ENCODE measurements at regions not wholly inside any gene's neighbourhood (a gene's known extent, or its start where the extent isn't known, plus 50 kb on each side); places are given as distances from the start of the nearest gene placed in this dataset.

DNA sequence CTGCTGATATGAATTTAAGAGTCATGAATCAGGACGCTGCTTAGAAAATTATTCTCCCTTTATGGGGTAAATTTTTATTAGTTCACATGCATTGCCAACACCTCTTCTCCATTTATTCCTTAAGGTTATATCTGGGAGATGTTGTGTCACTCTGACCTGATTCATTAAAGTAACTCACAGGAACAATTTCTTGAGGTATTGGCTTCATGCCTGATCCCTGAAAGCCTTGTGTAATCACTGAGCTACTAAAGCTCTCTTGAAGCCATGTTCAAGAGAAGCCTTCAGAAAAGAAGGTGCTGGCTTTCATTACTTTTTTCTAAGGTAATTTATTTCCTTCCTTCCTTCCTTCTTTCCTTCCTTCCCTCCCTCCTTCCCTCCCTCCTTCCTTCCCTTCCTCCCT, 420.6 kb downstream of the RAB38 start:
- no peak overlapping the region for H3K4me3 ChIP-seq (ENCODE audit: low read depth, low read length)
- TF ChIP-seq, protein P1, sequence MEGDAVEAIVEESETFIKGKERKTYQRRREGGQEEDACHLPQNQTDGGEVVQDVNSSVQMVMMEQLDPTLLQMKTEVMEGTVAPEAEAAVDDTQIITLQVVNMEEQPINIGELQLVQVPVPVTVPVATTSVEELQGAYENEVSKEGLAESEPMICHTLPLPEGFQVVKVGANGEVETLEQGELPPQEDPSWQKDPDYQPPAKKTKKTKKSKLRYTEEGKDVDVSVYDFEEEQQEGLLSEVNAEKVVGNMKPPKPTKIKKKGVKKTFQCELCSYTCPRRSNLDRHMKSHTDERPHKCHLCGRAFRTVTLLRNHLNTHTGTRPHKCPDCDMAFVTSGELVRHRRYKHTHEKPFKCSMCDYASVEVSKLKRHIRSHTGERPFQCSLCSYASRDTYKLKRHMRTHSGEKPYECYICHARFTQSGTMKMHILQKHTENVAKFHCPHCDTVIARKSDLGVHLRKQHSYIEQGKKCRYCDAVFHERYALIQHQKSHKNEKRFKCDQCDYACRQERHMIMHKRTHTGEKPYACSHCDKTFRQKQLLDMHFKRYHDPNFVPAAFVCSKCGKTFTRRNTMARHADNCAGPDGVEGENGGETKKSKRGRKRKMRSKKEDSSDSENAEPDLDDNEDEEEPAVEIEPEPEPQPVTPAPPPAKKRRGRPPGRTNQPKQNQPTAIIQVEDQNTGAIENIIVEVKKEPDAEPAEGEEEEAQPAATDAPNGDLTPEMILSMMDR (IDR thresholded peaks at IDR 0.05; ENCODE audit: borderline replicate concordance, insufficient read depth, low read depth, low read length): no peak

DNA sequence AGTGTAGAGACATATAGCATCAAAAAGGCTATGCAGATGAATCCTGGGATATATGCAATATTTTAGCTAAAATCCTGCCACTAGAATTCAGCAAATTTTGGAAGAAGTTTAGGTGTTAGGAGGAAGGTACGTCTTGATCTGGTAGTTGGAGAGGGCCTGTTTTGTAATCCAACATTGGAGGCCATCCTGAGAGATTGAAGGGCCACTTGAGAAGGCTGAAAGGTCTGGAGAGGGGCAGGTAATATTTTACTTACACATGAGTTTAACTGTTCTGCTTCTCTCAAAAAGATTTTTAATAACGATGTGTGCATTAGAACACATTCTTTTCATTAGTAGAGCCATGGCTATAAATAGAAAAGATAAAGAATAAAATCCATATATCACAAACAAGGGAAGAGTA, 422.1 kb downstream of the RAB38 start:
- H3K4me3 ChIP-seq (ENCODE audit: low read depth, low read length): no peak overlapping the region
- TF ChIP-seq, protein P1 (IDR thresholded peaks at IDR 0.05; ENCODE audit: borderline replicate concordance, insufficient read depth, low read depth, low read length): no peak

DNA sequence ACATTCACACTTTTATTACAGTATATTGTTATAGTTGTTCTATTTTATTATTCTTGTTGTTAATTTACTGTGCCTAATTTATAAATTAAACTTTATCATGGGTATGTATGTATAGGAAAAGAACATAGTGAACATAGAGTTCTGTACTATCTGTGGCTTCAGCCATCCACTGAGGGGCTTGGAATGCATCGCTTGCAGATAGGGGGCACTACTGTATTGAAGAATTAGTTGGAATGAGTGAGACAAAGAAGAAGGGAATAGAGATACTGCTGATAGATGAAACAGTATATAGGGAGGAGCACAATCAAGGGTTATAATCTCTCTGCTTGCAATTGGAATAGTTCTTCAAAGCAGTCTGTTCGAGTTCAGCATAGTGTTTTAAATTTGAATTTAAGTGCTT, 432.2 kb downstream of the RAB38 start:
- no peak overlapping the region for H3K4me3 ChIP-seq (ENCODE audit: low read depth, low read length)
- TF ChIP-seq, protein P1 (IDR thresholded peaks at IDR 0.05; ENCODE audit: borderline replicate concordance, insufficient read depth, low read depth, low read length): no peak

DNA sequence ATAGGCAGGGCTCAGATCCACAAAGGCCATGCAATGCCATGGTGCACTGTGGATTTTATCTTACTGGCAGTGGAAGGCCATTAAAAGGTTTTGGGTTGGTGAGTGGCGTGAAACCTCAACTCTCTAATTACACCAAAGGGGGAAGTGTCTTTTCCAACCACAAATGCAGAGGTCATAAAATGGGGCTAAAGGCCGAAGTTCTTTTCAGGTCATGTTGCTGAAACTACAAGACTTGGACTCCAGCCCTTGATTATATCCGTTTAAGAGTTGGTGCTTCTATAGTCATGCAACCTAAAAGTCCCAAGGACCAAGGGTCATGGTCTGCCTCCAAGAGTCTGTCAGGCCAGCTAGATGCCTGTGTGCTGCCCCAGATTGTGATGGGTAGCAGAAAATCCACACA, 434.3 kb downstream of the RAB38 start:
- TF ChIP-seq, protein P1 (IDR thresholded peaks at IDR 0.05; ENCODE audit: borderline replicate concordance, insufficient read depth, low read depth, low read length): no peak
- H3K4me3 ChIP-seq (ENCODE audit: low read depth, low read length): no peak overlapping the region

DNA sequence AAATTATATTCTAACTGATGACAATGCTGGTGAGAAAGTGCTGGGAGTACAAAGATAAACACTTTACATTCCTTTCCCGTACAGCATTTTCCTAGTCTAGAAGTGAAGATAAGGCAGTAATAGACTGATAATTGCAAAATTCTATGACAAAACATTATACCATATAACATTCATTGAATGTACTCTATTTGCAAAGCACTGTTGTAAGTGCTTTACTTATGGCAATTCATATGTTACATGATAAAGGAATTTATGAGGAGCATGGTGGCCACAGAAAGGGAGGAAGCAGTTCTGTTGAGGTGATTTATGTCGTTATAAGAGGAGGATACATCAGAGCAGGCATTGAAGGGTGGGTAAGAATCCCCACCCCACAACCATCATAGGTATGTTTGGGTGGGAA, 434.8 kb downstream of the RAB38 start:
- H3K4me3 ChIP-seq (ENCODE audit: low read depth, low read length): no peak overlapping the region
- TF ChIP-seq, protein P1 (IDR thresholded peaks at IDR 0.05; ENCODE audit: borderline replicate concordance, insufficient read depth, low read depth, low read length): no peak

DNA sequence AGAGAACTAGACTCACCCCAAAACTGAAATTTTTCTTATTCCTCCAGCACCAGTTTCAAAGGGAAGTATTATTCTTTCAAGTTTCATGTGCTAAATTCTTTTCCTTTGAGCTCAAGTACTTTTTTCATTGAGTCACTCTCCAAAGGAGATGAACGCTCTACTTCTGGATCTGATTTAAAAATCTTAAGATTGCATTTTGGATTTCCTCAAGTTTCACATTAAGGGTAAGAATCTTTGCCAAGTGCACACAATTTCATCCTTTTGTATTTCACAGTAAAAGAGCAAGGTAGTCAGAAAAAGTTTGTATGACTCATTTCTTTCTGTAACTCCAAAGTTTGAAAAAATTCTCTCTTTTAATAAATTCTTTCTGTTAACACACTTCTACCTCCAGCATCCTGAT, 435.5 kb downstream of the RAB38 start:
- H3K4me3 ChIP-seq (ENCODE audit: low read depth, low read length): no peak overlapping the region
- TF ChIP-seq, protein P1 (IDR thresholded peaks at IDR 0.05; ENCODE audit: borderline replicate concordance, insufficient read depth, low read depth, low read length): no peak

DNA sequence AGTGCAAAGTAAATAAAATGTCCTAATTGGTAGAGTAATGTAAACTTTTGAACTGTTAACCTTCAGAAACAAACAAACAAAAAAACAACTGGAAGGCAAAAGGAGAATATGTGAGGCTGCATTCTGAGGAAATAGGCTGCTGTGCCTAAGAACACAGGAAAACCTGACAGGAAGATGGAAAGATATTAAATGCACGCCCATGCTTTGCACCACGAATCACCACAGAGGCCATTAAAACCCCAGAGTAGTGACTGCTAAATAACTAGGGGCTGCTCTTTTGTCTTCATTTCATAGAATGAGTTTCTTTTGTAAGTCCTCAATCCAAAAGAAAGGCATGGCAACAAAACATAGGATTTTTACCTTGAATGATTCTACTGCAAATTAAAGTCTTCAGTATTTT, 436.0 kb downstream of the RAB38 start:
- TF ChIP-seq, protein P1 (IDR thresholded peaks at IDR 0.05; ENCODE audit: borderline replicate concordance, insufficient read depth, low read depth, low read length): no peak

More for the DNA sequence above, 436.0 kb downstream of the RAB38 start:
- H3K4me3 ChIP-seq (ENCODE audit: low read depth, low read length): no peak overlapping the region

All from GM12875 (cell line).